ENCODE measurements at regions not wholly inside any gene's neighbourhood (a gene's known extent, or its start where the extent isn't known, plus 50 kb on each side); places are given as distances from the start of the nearest gene placed in this dataset.

DNA sequence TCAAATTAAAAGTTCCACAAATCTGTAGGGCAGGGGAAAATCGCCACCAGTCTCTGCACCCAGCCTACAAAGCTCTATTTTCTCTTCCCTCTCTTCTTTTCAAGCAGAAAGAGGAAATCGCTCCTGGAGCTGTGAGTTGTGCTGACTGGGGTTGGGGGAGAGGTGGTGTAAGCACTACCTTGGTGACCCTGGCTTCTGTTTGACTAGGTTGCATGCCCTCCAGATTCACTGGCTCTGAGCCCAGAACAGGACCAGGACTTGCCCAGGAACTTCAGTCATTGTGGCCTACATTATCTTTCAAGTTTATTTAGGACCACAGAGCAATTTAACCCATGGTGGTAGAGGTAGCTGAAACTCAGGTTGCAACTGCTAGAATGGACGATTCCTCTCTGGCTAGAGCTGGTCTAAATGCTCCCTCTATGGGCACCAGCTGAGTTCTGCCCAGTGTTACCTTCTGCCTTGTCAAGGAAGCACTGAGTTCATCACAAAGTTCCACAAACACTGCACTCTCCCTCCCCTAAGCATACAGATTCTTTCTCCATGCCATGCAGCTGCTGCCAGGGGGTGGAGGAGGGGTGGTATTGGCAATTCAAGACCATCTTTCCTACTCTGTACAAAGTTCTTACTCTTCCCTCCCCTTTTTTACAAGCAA is 122.0 kb upstream of the BMP5 start:
- H3K27me3 Mint-ChIP-seq = no peaks in the 10 kb centered on the region
- ATAC-seq = no peak
- no peaks in the 10 kb centered on the region for H3K36me3 Mint-ChIP-seq (ENCODE audit: low read depth)
- POLR2A ChIA-PET = no interaction called here
- no peak for DNase-seq
- TF ChIP-seq, protein P1, sequence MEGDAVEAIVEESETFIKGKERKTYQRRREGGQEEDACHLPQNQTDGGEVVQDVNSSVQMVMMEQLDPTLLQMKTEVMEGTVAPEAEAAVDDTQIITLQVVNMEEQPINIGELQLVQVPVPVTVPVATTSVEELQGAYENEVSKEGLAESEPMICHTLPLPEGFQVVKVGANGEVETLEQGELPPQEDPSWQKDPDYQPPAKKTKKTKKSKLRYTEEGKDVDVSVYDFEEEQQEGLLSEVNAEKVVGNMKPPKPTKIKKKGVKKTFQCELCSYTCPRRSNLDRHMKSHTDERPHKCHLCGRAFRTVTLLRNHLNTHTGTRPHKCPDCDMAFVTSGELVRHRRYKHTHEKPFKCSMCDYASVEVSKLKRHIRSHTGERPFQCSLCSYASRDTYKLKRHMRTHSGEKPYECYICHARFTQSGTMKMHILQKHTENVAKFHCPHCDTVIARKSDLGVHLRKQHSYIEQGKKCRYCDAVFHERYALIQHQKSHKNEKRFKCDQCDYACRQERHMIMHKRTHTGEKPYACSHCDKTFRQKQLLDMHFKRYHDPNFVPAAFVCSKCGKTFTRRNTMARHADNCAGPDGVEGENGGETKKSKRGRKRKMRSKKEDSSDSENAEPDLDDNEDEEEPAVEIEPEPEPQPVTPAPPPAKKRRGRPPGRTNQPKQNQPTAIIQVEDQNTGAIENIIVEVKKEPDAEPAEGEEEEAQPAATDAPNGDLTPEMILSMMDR (IDR thresholded peaks at IDR 0.05) = no peak
- H3K4me1 Mint-ChIP-seq (ENCODE audit: low read depth) = no peaks in the 10 kb centered on the region
- intact Hi-C loops (cut with micrococcal nuclease) = no loop called here
- peaks cover 10% of the 10 kb centered on the region for H3K9me3 Mint-ChIP-seq
- CTCF ChIA-PET = no interaction called here
- no peak overlapping the region for H3K27ac Mint-ChIP-seq
- no peak overlapping the region for H3K4me3 Mint-ChIP-seq

DNA sequence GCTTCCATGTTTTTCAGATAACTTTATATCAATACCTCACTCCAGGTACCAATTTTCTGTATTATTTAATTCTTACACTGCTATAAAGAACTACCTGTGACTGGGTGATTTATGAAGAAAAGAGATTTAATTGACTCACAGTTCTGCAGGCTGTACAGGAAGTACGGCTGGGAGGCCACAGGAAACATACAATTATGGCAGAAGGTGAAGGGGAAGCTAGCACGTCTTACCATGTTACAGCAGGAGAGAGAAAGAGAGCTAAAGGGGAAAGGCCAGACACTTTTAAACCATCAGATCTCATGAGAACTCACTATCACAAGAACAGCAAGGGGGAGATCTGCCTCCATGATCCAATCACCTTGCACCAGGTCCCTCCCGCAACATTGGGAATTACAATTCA is 119.1 kb upstream of the BMP5 start:
- peaks cover 12% of the 10 kb centered on the region for H3K9me3 Mint-ChIP-seq
- intact Hi-C loops (cut with micrococcal nuclease) = no loop called here
- DNase-seq (no peak), ATAC-seq (no peak)
- H3K4me3 Mint-ChIP-seq = no peak overlapping the region
- TF ChIP-seq, protein P1 (IDR thresholded peaks at IDR 0.05) = no peak
- H3K27me3 Mint-ChIP-seq = no peaks in the 10 kb centered on the region
- no peaks in the 10 kb centered on the region for H3K4me1 Mint-ChIP-seq (ENCODE audit: low read depth)
- H3K36me3 Mint-ChIP-seq (ENCODE audit: low read depth) = no peaks in the 10 kb centered on the region
- ChIA-PET POLR2A (no interaction called here), CTCF (no interaction called here)
- H3K27ac Mint-ChIP-seq = no peak overlapping the region

DNA sequence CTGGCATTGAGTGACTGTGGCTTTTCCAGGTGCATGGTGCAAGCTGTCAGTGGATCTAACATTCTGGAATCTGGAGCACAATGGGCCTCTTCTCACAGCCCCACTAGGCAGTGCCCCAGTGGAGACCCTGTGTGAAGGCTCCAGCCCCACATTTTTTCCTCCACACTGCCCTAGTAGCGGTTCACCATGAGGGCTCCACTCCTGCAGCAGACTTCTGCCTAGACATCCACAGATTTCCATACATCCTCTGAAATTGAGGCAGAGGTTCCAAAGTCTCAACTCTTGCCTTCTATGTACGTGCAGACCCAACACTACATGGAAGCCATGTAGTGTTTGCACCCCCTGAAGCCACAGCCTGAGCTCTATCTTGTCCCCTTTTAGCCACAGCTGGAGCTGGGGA is 118.0 kb upstream of the BMP5 start:
- DNase-seq (no peak), ATAC-seq (no peak)
- ChIA-PET POLR2A (no interaction called here), CTCF (no interaction called here)
- H3K36me3 Mint-ChIP-seq (ENCODE audit: low read depth) = no peaks in the 10 kb centered on the region
- no peak overlapping the region for H3K4me3 Mint-ChIP-seq
- H3K9me3 Mint-ChIP-seq = peaks cover 12% of the 10 kb centered on the region
- H3K4me1 Mint-ChIP-seq (ENCODE audit: low read depth) = no peaks in the 10 kb centered on the region
- TF ChIP-seq, protein P1 (IDR thresholded peaks at IDR 0.05) = no peak
- intact Hi-C loops (cut with micrococcal nuclease) = no loop called here
- no peaks in the 10 kb centered on the region for H3K27me3 Mint-ChIP-seq
- H3K27ac Mint-ChIP-seq = no peak overlapping the region

DNA sequence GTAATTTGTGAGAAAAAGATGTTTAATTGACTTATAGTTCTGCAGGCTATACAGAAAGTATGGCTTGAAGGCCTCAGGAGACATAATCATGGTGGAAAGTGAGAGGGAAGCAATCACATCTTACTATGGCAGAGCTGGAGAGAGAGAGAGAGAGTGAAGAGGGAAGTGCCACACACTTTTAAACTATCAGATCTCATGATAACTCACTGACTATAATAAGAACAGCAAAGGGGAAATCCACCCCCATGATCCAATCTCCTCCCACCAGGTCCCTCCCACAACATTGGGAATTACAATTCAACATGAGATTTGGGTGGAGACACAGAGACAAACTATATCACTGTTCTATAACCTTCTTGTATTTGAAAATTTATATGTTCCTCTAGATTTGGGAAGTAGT is 117.2 kb upstream of the BMP5 start:
- no peak for ATAC-seq
- Mint-ChIP-seq H3K27me3 (no peaks in the 10 kb centered on the region), H3K9me3 (peaks cover 12% of the 10 kb centered on the region), H3K4me3 (no peak overlapping the region), H3K27ac (no peak overlapping the region), H3K36me3 (ENCODE audit: low read depth) (no peaks in the 10 kb centered on the region), H3K4me1 (ENCODE audit: low read depth) (no peaks in the 10 kb centered on the region)
- TF ChIP-seq, protein P1 (IDR thresholded peaks at IDR 0.05) = no peak
- ChIA-PET POLR2A (no interaction called here), CTCF (no interaction called here)
- intact Hi-C loops (cut with micrococcal nuclease) = no loop called here
- DNase-seq = no peak

DNA sequence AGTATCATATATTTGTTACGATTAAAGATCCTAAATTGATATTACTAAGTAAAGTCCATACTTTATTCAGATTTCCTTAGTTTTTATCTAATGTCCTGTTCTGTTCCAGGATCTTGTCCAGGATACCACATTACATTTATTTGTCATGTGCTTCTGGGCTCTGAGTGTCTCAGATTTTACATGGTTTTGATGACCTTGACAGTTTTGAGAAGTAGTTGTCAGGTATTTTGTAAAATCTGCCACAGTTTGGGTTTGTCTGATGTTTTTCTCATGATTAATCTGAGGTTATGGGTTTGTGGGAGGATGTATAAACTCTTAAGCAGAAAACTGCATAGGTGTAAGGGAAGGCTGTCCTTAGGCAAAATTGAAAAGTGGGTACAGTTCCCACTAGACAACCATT is 109.9 kb upstream of the BMP5 start:
- DNase-seq (no peak), ATAC-seq (no peak)
- no peaks in the 10 kb centered on the region for H3K36me3 Mint-ChIP-seq (ENCODE audit: low read depth)
- intact Hi-C loops (cut with micrococcal nuclease) = no loop called here
- H3K9me3 Mint-ChIP-seq = peaks cover 8% of the 10 kb centered on the region
- POLR2A ChIA-PET = no interaction called here
- no peak overlapping the region for H3K4me3 Mint-ChIP-seq
- CTCF ChIA-PET = no interaction called here
- H3K4me1 Mint-ChIP-seq (ENCODE audit: low read depth) = no peaks in the 10 kb centered on the region
- TF ChIP-seq, protein P1 (IDR thresholded peaks at IDR 0.05) = no peak
- no peak overlapping the region for H3K27ac Mint-ChIP-seq
- H3K27me3 Mint-ChIP-seq = no peaks in the 10 kb centered on the region
